AG04449 (cell line): ENCODE measurements at regions not wholly inside any gene's neighbourhood (a gene's known extent, or its start where the extent isn't known, plus 50 kb on each side); places are given as distances from the start of the nearest gene placed in this dataset.
"Not testable (repeated sequence)": the region's sequence is repeated elsewhere in the genome, so short reads cannot be mapped to it uniquely, and the experiment has no call there.

Source experiments
- CTCF ChIA-PET: fragments of 350-600 bp; formaldehyde crosslinking; extraction: SDS; loops from one replicate; lab custom pipeline; 2021; ENCODE audit warnings: antibody characterized with exemption; lab: Yijun Ruan, JAX
- POLR2A ChIA-PET: fragments of 400-600, 350-600 bp; formaldehyde crosslinking; extraction: SDS; loops from one replicate; lab custom pipeline; 2020; ENCODE audit warnings: antibody characterized with exemption, inconsistent platforms; lab: Yijun Ruan, JAX
- DNase-seq: peaks from one replicate; pipeline ENCODE4 v3.0.0-alpha.2; 2010; ENCODE audit warnings: low read depth, low spot score
- H3K4me3 ChIP-seq: 2 replicates; pipeline ENCODE4 v1.5.1; 2011; ENCODE audit warnings: low read depth, mild to moderate bottlenecking, control low read depth, low read length
- TF ChIP-seq, protein P1 (sequence below): IDR thresholded peaks from one replicate; pipeline ENCODE4 v1.5.1; 2011; ENCODE audit warnings: mild to moderate bottlenecking, moderate library complexity, low read length, control low read depth, inconsistent platforms; ENCODE audit not compliant: insufficient read depth; ENCODE audit errors: missing control alignments

DNA sequence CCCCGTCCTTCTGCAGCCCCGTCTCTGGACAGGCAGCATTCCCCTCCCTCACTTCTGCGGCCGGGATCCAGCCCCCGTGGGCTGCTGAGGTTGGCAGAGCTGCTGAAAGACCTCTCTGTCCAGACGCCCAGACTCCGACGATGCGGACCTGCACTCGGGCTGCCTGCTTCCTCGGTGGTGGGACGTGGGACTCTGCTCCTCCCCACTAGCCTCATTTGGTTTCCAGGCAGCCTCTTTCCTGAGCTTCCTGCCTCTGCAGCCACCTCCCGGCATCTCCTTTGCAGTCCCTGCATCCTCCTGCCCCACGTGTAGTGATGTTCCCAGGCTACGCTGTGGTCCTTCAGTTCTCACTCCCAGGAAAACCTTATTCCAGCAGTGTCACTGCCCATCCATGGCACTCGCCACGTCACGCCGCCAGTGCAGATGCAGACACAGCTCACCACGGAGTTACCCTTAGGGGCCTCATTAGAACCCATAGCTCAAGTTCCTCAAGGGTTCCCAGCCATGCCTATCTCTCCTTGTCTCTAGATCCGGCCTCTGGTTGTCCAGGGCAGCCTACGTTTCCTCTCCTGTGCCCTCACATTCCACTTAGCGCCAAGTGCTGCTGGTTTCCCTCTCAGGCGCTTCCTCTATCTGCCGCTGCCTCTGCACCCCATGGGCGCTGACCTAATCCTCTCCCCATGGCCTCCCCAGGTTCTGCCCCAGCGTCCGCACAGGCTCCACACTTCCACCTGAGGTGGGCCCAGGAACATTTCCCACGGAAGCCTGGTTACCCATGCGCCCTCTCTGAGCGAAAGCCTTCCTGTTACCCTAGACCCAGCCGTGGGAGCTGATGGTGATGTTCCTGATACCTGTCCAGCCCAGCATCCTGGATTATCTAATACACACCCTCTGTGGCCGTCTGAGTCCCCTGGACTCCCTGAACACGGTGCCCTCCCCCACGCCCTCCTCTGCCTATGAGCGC is 318.3 kb upstream of the MYT1L start:
- ChIA-PET POLR2A (no interaction called here), CTCF (no interaction called here)
- TF ChIP-seq, protein P1, sequence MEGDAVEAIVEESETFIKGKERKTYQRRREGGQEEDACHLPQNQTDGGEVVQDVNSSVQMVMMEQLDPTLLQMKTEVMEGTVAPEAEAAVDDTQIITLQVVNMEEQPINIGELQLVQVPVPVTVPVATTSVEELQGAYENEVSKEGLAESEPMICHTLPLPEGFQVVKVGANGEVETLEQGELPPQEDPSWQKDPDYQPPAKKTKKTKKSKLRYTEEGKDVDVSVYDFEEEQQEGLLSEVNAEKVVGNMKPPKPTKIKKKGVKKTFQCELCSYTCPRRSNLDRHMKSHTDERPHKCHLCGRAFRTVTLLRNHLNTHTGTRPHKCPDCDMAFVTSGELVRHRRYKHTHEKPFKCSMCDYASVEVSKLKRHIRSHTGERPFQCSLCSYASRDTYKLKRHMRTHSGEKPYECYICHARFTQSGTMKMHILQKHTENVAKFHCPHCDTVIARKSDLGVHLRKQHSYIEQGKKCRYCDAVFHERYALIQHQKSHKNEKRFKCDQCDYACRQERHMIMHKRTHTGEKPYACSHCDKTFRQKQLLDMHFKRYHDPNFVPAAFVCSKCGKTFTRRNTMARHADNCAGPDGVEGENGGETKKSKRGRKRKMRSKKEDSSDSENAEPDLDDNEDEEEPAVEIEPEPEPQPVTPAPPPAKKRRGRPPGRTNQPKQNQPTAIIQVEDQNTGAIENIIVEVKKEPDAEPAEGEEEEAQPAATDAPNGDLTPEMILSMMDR = no peak
- no peak for DNase-seq
- no peak overlapping the region for H3K4me3 ChIP-seq

DNA sequence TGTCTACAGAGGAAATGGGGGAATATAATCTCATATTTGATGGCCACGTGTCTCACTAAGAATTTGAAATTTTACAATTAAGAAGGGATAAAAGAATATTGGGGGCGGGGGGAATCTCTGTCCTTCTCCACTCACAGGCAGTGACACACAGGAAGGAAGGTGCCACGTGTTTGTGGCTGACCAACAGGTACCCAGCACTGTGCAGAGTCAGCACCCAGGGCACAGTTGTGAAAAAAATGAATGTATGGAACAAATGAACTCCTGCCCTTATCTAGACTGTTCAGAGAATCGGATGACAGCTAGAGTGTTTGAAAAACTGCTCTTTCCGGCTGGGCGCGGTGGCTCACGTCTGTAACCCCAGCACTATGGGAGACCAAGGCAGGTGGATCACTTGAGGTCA is 317.0 kb upstream of the MYT1L start:
- CTCF ChIA-PET = no interaction called here
- TF ChIP-seq, protein P1 = no peak
- no peak for DNase-seq
- POLR2A ChIA-PET = no interaction called here
- no peak overlapping the region for H3K4me3 ChIP-seq

DNA sequence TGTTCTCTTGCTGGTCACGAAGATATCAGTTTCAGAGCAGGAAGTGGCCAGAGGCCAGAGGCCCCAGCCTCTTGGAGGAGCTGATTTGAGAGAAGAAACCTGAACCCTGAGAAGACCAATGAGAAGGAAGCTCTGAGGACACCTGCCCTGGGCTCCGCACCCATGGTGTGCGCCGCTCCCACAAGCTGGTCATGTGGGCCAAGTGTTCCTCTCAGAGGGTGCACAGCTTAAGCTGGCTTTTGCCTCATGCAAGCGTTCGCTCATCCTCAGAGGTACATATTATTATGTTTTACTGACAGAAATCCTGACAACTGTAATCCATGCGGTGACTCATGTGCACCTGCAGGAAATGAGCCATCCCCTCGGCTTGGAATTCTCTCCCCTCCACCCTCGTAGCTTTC is 316.1 kb upstream of the MYT1L start:
- TF ChIP-seq, protein P1 = no peak
- DNase-seq = no peak
- no peak overlapping the region for H3K4me3 ChIP-seq
- POLR2A ChIA-PET = no interaction called here
- CTCF ChIA-PET = no interaction called here

DNA sequence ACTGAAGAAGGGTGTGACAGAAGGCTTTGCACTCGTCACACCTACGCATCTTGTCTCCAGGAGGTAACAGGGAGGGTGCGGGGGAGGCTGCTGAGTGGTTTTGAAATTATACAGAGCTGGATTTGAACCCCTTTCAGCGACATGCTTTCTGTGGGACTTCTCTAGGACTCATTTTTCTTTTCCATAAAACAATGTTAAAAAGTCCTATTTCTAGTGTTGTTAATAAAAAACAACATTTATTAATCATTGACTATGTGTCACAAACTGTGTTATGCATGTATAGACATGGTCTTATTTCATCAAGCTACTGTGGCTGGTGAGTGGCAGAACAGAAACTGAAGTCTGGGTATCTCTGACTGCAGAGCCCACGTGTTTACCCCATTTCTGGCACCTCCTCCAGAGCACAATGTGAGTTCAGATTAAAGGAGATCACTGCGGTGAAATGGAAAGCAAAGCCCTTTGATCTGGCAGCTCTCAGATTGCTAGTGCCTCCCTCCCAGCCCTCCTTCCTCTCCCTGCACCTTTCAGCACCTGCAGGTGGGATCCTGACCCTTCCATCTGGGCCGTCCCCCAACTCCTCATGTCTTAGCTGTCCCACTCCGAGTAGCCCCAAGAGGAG is 315.5 kb upstream of the MYT1L start:
- ChIA-PET CTCF (no interaction called here), POLR2A (no interaction called here)
- TF ChIP-seq, protein P1 = no peak

DNA sequence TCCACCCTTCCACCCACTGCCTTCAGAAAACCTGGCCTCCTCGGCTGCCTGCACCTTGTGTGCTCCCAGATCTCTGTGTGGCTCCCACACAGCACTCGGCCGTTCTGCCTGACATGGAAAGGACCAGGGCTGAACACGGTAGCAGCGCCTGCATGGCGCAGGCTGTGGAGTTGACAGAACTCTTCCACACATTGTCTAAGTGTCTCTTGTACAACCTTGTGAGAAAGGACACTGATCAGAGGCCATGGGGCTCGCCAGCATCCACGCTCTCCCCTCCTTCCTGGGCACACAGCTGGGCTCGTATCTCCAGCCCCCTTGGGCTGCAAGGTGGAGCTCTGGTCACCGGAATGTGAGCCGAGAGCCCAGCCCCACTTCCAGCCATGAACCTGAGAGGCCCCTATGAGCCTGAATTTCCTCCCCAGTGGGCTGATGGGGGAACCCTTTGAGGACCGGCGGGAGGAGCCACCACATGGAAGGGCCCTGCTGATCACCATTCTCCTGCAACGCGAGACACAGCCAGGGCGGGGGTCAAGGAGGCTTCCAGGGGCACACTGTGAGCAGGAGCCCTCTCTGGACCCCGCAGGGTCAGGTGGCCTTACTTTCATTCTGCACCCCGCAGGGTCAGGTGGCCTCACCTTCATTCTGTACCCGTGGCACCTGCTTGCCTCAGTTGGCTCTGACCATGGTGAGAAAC is 314.2 kb upstream of the MYT1L start:
- CTCF ChIA-PET = no interaction called here
- TF ChIP-seq, protein P1 = no peak
- POLR2A ChIA-PET = no interaction called here
- DNase-seq = no peak
- no peak overlapping the region for H3K4me3 ChIP-seq

More for the DNA sequence above, 315.5 kb upstream of the MYT1L start:
- H3K4me3 ChIP-seq = no peak overlapping the region
- no peak for DNase-seq

DNA sequence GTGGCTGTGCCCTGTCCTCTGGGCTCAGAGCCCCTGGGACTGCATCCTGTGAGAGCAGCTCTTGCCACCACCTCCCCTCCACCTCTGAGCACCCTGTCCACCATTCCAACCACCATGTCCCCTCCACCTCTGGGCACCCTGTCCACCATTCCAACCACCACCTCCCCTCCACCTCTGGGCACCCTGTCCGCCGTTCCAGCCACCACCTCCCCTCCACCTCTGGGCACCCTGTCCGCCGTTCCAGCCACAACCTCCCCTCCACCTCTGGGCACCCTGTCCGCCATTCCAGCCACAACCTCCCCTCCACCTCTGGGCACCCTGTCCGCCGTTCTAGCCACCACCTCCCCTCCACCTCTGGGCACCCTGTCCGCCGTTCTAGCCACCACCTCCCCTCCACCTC is 313.7 kb upstream of the MYT1L start:
- DNase-seq, CTCF ChIA-PET, H3K4me3 ChIP-seq, POLR2A ChIA-PET: not testable (repeated sequence)
